Adipocyte (in vitro differentiated cells): ENCODE measurements at regions not wholly inside any gene's neighbourhood (a gene's known extent, or its start where the extent isn't known, plus 50 kb on each side); places are given as distances from the start of the nearest gene placed in this dataset.
A peak's percentile ranks its signal among the peaks of the same experiment; 100 is the strongest.

Source experiments
- DNase-seq: peaks from one replicate; pipeline ENCODE4 v3.0.0-alpha.2; 2015; ENCODE audit warnings: low read depth
- H3K27me3 ChIP-seq: replicated peaks from 2 replicates; pipeline ENCODE4 v1.7.0; 2013; ENCODE audit warnings: mild to moderate bottlenecking, low read length, moderate library complexity; ENCODE audit not compliant: control insufficient read depth, insufficient read depth
- H3K36me3 ChIP-seq: 2 replicates; pipeline ENCODE4 v1.7.0; 2013; ENCODE audit warnings: low read length, mild to moderate bottlenecking, moderate library complexity; ENCODE audit not compliant: control insufficient read depth, insufficient read depth, severe bottlenecking
- H3K4me1 ChIP-seq: 2 replicates; pipeline ENCODE4 v1.7.0; 2013; ENCODE audit warnings: mild to moderate bottlenecking, low read length, moderate library complexity; ENCODE audit not compliant: control insufficient read depth, insufficient read depth
- H3K4me3 ChIP-seq: 2 replicates; pipeline ENCODE4 v1.7.0; 2013; ENCODE audit warnings: mild to moderate bottlenecking, low read length, moderate library complexity
- H3K9ac ChIP-seq: 2 replicates; pipeline ENCODE4 v1.7.0; 2013; ENCODE audit warnings: mild to moderate bottlenecking, low read length, moderate library complexity
- H3K9me3 ChIP-seq: 2 replicates; pipeline ENCODE4 v1.7.0; 2013; ENCODE audit warnings: mild to moderate bottlenecking, low read length, moderate library complexity; ENCODE audit not compliant: control insufficient read depth

- peaks cover 7% of the 10 kb centered on the region for H3K4me1 ChIP-seq
- peak overlapping the region; percentile 17 for H3K9ac ChIP-seq
- DNase-seq = peak; percentile 85
- H3K4me3 ChIP-seq = peak overlapping the region; percentile 7
- H3K27me3 ChIP-seq = no peaks in the 10 kb centered on the region
- H3K36me3 ChIP-seq = no peaks in the 10 kb centered on the region
- H3K9me3 ChIP-seq = no peaks in the 10 kb centered on the region
These were observed 100.8 kb downstream of the PPM1A start for GRCh38 chr14:60349663-60350365.

GRCh38 chr14:60350366-60350720, 101.3 kb downstream of the PPM1A start:
- Histone ChIP-seq H3K9ac (peak overlapping the region; percentile 17), H3K27me3 (no peaks in the 10 kb centered on the region), H3K4me3 (peak overlapping the region; percentile 7), H3K9me3 (no peaks in the 10 kb centered on the region), H3K36me3 (no peaks in the 10 kb centered on the region), H3K4me1 (peaks cover 7% of the 10 kb centered on the region)
- DNase-seq = peak; percentile 21

- Histone ChIP-seq H3K36me3 (no peaks in the 10 kb centered on the region), H3K4me1 (peaks cover 7% of the 10 kb centered on the region), H3K9me3 (no peaks in the 10 kb centered on the region), H3K9ac (no peak overlapping the region), H3K27me3 (no peaks in the 10 kb centered on the region), H3K4me3 (no peak overlapping the region)
- DNase-seq = no peak
These were observed 104.4 kb downstream of the PPM1A start for GRCh38 chr14:60353420-60353819.

- no peak for DNase-seq
- no peaks in the 10 kb centered on the region for H3K4me1 ChIP-seq
- H3K4me3 ChIP-seq = no peak overlapping the region
- no peaks in the 10 kb centered on the region for H3K36me3 ChIP-seq
- H3K9me3 ChIP-seq = no peaks in the 10 kb centered on the region
- no peak overlapping the region for H3K9ac ChIP-seq
- no peaks in the 10 kb centered on the region for H3K27me3 ChIP-seq
These were observed 106.7 kb downstream of the PPM1A start for GRCh38 chr14:60355768-60356167.

GRCh38 chr14:60356386-60356785, 107.4 kb downstream of the PPM1A start:
- H3K9me3 ChIP-seq = no peaks in the 10 kb centered on the region
- no peaks in the 10 kb centered on the region for H3K4me1 ChIP-seq
- no peaks in the 10 kb centered on the region for H3K27me3 ChIP-seq
- no peaks in the 10 kb centered on the region for H3K36me3 ChIP-seq
- DNase-seq = no peak
- H3K4me3 ChIP-seq = no peak overlapping the region
- no peak overlapping the region for H3K9ac ChIP-seq

- H3K9ac ChIP-seq = no peak overlapping the region
- no peaks in the 10 kb centered on the region for H3K9me3 ChIP-seq
- no peak for DNase-seq
- no peaks in the 10 kb centered on the region for H3K27me3 ChIP-seq
- no peaks in the 10 kb centered on the region for H3K4me1 ChIP-seq
- H3K36me3 ChIP-seq = no peaks in the 10 kb centered on the region
- H3K4me3 ChIP-seq = no peak overlapping the region
These were observed 108.0 kb downstream of the PPM1A start for GRCh38 chr14:60356906-60357550.

GRCh38 chr14:60357551-60358149, 108.6 kb downstream of the PPM1A start:
- H3K4me1 ChIP-seq = no peaks in the 10 kb centered on the region
- H3K27me3 ChIP-seq = no peaks in the 10 kb centered on the region
- H3K36me3 ChIP-seq = no peaks in the 10 kb centered on the region
- DNase-seq = no peak
- no peak overlapping the region for H3K9ac ChIP-seq
- H3K4me3 ChIP-seq = no peak overlapping the region
- no peaks in the 10 kb centered on the region for H3K9me3 ChIP-seq

GRCh38 chr14:60363275-60363674, 114.3 kb downstream of the PPM1A start:
- DNase-seq = no peak
- H3K36me3 ChIP-seq = no peaks in the 10 kb centered on the region
- H3K4me3 ChIP-seq = no peak overlapping the region
- no peak overlapping the region for H3K9ac ChIP-seq
- no peaks in the 10 kb centered on the region for H3K27me3 ChIP-seq
- no peaks in the 10 kb centered on the region for H3K4me1 ChIP-seq
- H3K9me3 ChIP-seq = no peaks in the 10 kb centered on the region

- no peak for DNase-seq
- Histone ChIP-seq H3K27me3 (no peaks in the 10 kb centered on the region), H3K9me3 (no peaks in the 10 kb centered on the region), H3K4me3 (no peak overlapping the region), H3K9ac (no peak overlapping the region), H3K4me1 (no peaks in the 10 kb centered on the region), H3K36me3 (no peaks in the 10 kb centered on the region)
These were observed 114.7 kb downstream of the PPM1A start for GRCh38 chr14:60363687-60364086.

GRCh38 chr14:60381909-60382308, 104.0 kb downstream of the C14orf39 start:
- no peak for DNase-seq
- no peaks in the 10 kb centered on the region for H3K4me1 ChIP-seq
- no peaks in the 10 kb centered on the region for H3K9me3 ChIP-seq
- no peak overlapping the region for H3K9ac ChIP-seq
- H3K36me3 ChIP-seq = no peaks in the 10 kb centered on the region
- H3K27me3 ChIP-seq = no peaks in the 10 kb centered on the region
- H3K4me3 ChIP-seq = no peak overlapping the region
